Effector CD8-positive, alpha-beta T cell (primary cell): ENCODE measurements at regions not wholly inside any gene's neighbourhood (a gene's known extent, or its start where the extent isn't known, plus 50 kb on each side); places are given as distances from the start of the nearest gene placed in this dataset.

ENCODE experiments used
- DNase-seq: peaks from one replicate; lab custom pipeline; 2025; lab: John Stamatoyannopoulos, UW

- DNase-seq, result no peak
These were observed 206.4 kb upstream of the JADE1 start for GRCh38 chr4:128603081-128603480.

GRCh38 chr4:128601991-128602695, 207.4 kb upstream of the JADE1 start:
- no peak for DNase-seq

GRCh38 chr4:128600996-128601871, 208.3 kb upstream of the JADE1 start:
- no peak for DNase-seq

GRCh38 chr4:128600410-128600809, 209.1 kb upstream of the JADE1 start:
- DNase-seq, result no peak

- no peak for DNase-seq
These were observed 212.0 kb upstream of the JADE1 start for GRCh38 chr4:128597500-128597899.

GRCh38 chr4:128596853-128597252, 212.6 kb upstream of the JADE1 start:
- no peak for DNase-seq

GRCh38 chr4:128596115-128596514, 213.4 kb upstream of the JADE1 start:
- DNase-seq, result no peak

GRCh38 chr4:128591482-128591881, 218.0 kb upstream of the JADE1 start:
- DNase-seq, result no peak

GRCh38 chr4:128590773-128591172, 218.7 kb upstream of the JADE1 start:
- DNase-seq, result no peak

- DNase-seq, result no peak
These were observed 219.3 kb upstream of the JADE1 start for GRCh38 chr4:128590034-128590740.

GRCh38 chr4:128589384-128589965, 220.0 kb upstream of the JADE1 start:
- DNase-seq, result no peak

- no peak for DNase-seq
These were observed 222.1 kb upstream of the JADE1 start for GRCh38 chr4:128587382-128587781.

GRCh38 chr4:128583753-128584712, 225.5 kb upstream of the JADE1 start:
- DNase-seq, result no peak

GRCh38 chr4:128582427-128582870, 227.1 kb upstream of the JADE1 start:
- DNase-seq, result no peak

GRCh38 chr4:128579154-128579853, 230.2 kb upstream of the JADE1 start:
- no peak for DNase-seq

GRCh38 chr4:128574706-128575105, 234.8 kb upstream of the JADE1 start:
- peak; percentile 5 for DNase-seq

- no peak for DNase-seq
These were observed 235.6 kb upstream of the JADE1 start for GRCh38 chr4:128573781-128574508.

- DNase-seq, result no peak
These were observed 236.7 kb upstream of the JADE1 start for GRCh38 chr4:128572778-128573241.

- DNase-seq, result no peak
These were observed 237.8 kb upstream of the JADE1 start for GRCh38 chr4:128571747-128572146.
